Astrocyte (in vitro differentiated cells and primary cell): ENCODE measurements at regions not wholly inside any gene's neighbourhood (a gene's known extent, or its start where the extent isn't known, plus 50 kb on each side); places are given as distances from the start of the nearest gene placed in this dataset.

ENCODE experiments used
- CTCF ChIP-seq: IDR thresholded peaks from 2 replicates; pipeline ENCODE4 v1.5.1; 2011; ENCODE audit warnings: low read depth, mild to moderate bottlenecking, inconsistent platforms, low read length, moderate library complexity; ENCODE audit not compliant: insufficient read depth
- EZH2 ChIP-seq: IDR thresholded peaks from 2 replicates; pipeline ENCODE4 v1.6.1; 2012; ENCODE audit warnings: mild to moderate bottlenecking, low read length, inconsistent platforms; ENCODE audit not compliant: insufficient read depth

- TF ChIP-seq CTCF = no peak
- TF ChIP-seq EZH2 = no peak
These were observed 1765.8 kb downstream of the PCDH7 start for GRCh38 chr4:32485956-32486355.
